ENCODE measurements at regions not wholly inside any gene's neighbourhood (a gene's known extent, or its start where the extent isn't known, plus 50 kb on each side); places are given as distances from the start of the nearest gene placed in this dataset.

DNA sequence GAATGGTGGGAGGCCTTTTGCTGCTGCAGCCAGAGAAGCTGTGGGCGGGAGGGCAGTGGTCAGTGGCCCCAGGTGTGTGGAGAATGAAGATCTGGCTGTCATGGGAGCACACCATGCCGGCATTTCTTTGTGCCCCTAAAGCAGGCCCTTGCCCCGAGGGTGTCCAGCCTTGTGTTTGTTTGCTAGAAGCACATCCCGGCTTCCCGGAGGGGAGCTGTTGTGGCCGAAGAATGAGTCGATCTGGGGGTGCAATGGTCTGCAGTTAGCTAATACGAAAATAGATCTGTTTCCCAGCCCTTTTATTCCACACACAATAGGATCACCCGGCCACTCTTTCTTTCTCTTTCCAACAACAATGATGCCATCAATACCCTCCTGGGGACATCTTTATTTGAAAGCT, 228.8 kb downstream of the CBLN1 start:
- no peaks in the 10 kb centered on the region for H3K36me3 ChIP-seq (ENCODE audit: insufficient read depth, low read length)
- DNase-seq (ENCODE audit: low read depth, low spot score) = no peak
- no peak overlapping the region for H3K27ac ChIP-seq
- no peaks in the 10 kb centered on the region for H3K9me3 ChIP-seq (ENCODE audit: low read depth, low read length)
- H3K4me3 ChIP-seq = no peak overlapping the region
- TF ChIP-seq FOXP2 (optimal IDR thresholded peaks at IDR 0.05; ENCODE audit: control extremely low read depth, extremely low read length, insufficient read depth) (no peak), POLR2AphosphoS5 (IDR thresholded peaks at IDR 0.05; ENCODE audit: borderline replicate concordance, low read depth, low read length) (no peak)
- no peak overlapping the region for H3K9ac ChIP-seq (ENCODE audit: insufficient read length)

DNA sequence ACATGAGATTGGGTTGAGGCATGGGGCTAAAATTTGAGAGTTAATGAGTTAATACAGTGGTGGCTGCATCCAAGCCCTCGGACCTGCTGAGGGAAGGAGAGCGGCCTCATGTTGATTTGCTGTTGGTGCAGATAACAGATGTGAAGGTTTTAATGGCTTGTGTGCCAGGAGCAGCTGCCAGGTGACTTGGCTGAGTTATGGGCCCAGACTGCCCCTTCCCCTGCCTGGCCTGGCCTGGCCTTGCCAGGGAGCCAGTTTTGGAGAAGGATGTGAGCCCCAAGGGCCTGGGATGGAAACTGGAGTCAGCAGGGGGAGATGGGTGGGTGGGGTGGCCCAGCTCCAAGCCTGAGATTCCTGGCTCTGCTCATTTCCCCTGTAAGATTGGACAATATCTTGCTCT, 230.1 kb downstream of the CBLN1 start:
- no peak for DNase-seq (ENCODE audit: low read depth, low spot score)
- H3K36me3 ChIP-seq (ENCODE audit: insufficient read depth, low read length) = no peaks in the 10 kb centered on the region
- H3K27ac ChIP-seq = no peak overlapping the region
- H3K4me3 ChIP-seq = no peak overlapping the region
- H3K9ac ChIP-seq (ENCODE audit: insufficient read length) = no peak overlapping the region
- TF ChIP-seq EZH2 (IDR thresholded peaks at IDR 0.05) (no peak), POLR2AphosphoS5 (IDR thresholded peaks at IDR 0.05; ENCODE audit: borderline replicate concordance, low read depth, low read length) (no peak), FOXP2 (optimal IDR thresholded peaks at IDR 0.05; ENCODE audit: control extremely low read depth, extremely low read length, insufficient read depth) (no peak)
- no peaks in the 10 kb centered on the region for H3K9me3 ChIP-seq (ENCODE audit: low read depth, low read length)

DNA sequence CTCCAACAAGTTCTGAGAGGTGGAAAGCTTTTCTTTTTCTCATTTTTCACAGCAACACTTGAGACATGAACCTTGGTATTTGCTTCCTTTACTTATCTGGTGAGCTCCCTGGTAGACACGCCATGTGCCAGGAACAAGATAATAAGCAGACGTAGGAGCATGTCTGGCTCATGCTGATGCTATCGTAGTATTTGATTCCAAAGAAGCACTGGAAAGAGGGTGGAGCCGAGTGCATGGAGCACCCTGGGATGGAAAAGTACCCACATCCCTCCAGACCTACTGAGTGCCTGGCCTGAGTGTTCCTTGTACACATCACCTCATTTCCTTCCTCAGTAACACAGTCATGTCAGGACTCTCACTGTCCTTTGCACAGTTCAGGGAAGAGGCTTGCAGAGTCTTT, 231.0 kb downstream of the CBLN1 start:
- Histone ChIP-seq H3K36me3 (ENCODE audit: insufficient read depth, low read length) (no peaks in the 10 kb centered on the region), H3K27ac (no peak overlapping the region), H3K9me3 (ENCODE audit: low read depth, low read length) (no peaks in the 10 kb centered on the region), H3K9ac (ENCODE audit: insufficient read length) (no peak overlapping the region), H3K4me3 (no peak overlapping the region)
- no peak for TF ChIP-seq EZH2 (IDR thresholded peaks at IDR 0.05)
- no peak for TF ChIP-seq POLR2AphosphoS5 (IDR thresholded peaks at IDR 0.05; ENCODE audit: borderline replicate concordance, low read depth, low read length)
- no peak for TF ChIP-seq FOXP2 (optimal IDR thresholded peaks at IDR 0.05; ENCODE audit: control extremely low read depth, extremely low read length, insufficient read depth)
- DNase-seq (ENCODE audit: low read depth, low spot score) = no peak

DNA sequence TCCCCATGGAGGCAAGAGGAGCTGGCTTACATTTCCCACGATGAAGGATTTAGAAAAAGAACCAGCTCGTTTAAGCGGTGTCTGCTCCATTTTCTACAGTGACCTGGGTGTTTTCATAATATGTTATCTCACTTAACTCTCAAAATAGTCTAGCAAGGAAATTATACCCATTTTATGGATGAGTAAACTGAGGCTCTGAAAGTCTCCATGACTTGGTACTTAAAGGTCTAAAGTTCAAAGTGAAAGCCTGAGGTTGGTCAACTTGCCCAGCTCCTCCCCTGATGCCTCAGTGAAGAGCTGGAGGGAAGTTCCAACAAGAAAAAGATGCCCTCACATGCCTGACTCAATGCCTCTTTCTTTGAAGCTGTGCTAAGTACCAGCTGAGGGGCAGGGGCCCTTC, 232.0 kb downstream of the CBLN1 start:
- no peak for DNase-seq (ENCODE audit: low read depth, low spot score)
- H3K27ac ChIP-seq = no peak overlapping the region
- no peak overlapping the region for H3K4me3 ChIP-seq
- no peaks in the 10 kb centered on the region for H3K9me3 ChIP-seq (ENCODE audit: low read depth, low read length)
- no peaks in the 10 kb centered on the region for H3K36me3 ChIP-seq (ENCODE audit: insufficient read depth, low read length)
- H3K9ac ChIP-seq (ENCODE audit: insufficient read length) = no peak overlapping the region
- TF ChIP-seq POLR2AphosphoS5 (IDR thresholded peaks at IDR 0.05; ENCODE audit: borderline replicate concordance, low read depth, low read length) = no peak
- no peak for TF ChIP-seq EZH2 (IDR thresholded peaks at IDR 0.05)
- no peak for TF ChIP-seq FOXP2 (optimal IDR thresholded peaks at IDR 0.05; ENCODE audit: control extremely low read depth, extremely low read length, insufficient read depth)

DNA sequence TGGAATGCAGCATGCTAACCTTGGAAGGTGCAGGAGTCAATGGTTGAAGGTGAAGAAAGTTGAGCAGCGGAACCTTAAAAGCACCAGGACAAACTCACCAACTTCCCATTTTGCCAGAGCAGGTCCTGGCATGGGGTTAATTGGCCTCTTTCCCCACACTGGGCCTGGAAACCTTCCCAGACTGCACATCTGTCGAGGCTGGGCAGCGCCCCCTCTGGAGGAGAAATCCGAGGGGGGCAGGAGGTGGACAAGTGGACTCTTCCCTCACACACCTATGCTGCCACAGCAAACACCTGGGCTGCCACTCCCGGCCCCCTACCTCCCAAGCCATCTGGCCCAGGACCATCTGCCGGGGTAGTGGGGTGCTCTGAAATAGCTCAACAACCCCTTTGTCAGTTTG, 232.4 kb downstream of the CBLN1 start:
- Histone ChIP-seq H3K9ac (ENCODE audit: insufficient read length) (no peak overlapping the region), H3K27ac (no peak overlapping the region), H3K4me3 (no peak overlapping the region), H3K36me3 (ENCODE audit: insufficient read depth, low read length) (no peaks in the 10 kb centered on the region), H3K9me3 (ENCODE audit: low read depth, low read length) (no peaks in the 10 kb centered on the region)
- DNase-seq (ENCODE audit: low read depth, low spot score) = no peak
- no peak for TF ChIP-seq EZH2 (IDR thresholded peaks at IDR 0.05)
- no peak for TF ChIP-seq POLR2AphosphoS5 (IDR thresholded peaks at IDR 0.05; ENCODE audit: borderline replicate concordance, low read depth, low read length)
- TF ChIP-seq FOXP2 (optimal IDR thresholded peaks at IDR 0.05; ENCODE audit: control extremely low read depth, extremely low read length, insufficient read depth) = no peak

DNA sequence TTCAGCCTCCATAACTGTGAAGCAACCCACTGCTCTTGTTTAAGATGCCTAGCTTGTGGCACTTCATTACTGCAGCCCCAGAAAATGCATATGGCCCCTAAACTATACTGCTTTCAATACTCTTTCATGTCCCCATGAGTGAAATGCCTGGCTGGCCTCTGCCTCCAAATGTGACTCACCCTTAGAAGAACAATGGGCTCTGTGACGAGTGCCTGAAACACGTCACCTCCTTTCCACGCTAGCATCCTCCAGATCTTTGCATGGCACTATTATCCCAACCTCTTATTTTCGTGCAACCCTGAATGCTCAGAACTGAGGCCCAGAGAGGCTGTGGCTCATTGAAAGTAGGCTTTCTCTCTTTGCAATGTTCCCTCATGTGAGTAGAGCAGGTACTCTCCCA, 233.1 kb downstream of the CBLN1 start:
- DNase-seq (ENCODE audit: low read depth, low spot score) = no peak
- no peaks in the 10 kb centered on the region for H3K9me3 ChIP-seq (ENCODE audit: low read depth, low read length)
- TF ChIP-seq POLR2AphosphoS5 (IDR thresholded peaks at IDR 0.05; ENCODE audit: borderline replicate concordance, low read depth, low read length) (no peak), FOXP2 (optimal IDR thresholded peaks at IDR 0.05; ENCODE audit: control extremely low read depth, extremely low read length, insufficient read depth) (no peak), EZH2 (IDR thresholded peaks at IDR 0.05) (no peak)
- H3K36me3 ChIP-seq (ENCODE audit: insufficient read depth, low read length) = no peaks in the 10 kb centered on the region
- no peak overlapping the region for H3K4me3 ChIP-seq
- no peak overlapping the region for H3K27ac ChIP-seq
- H3K9ac ChIP-seq (ENCODE audit: insufficient read length) = no peak overlapping the region

DNA sequence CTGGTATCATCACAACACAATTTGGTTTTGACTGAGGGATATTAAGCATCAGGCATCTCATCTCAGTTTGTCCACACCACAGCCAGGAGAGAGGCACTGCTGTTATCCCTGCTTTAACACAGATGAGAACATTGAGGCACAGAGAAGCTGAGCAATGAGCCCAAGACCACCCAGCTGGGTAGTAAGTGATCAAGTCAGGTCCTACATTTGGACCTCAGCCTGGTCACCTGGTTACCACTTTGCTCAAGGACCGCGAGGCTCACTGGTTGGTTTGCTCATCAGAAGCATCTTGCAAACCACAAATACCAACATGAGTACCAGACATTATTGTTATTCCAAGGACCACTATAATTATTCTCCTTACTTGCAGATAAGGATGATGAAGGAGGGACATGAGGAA, 245.5 kb downstream of the CBLN1 start:
- H3K9ac ChIP-seq (ENCODE audit: insufficient read length) = no peak overlapping the region
- H3K4me3 ChIP-seq = no peak overlapping the region
- no peaks in the 10 kb centered on the region for H3K9me3 ChIP-seq (ENCODE audit: low read depth, low read length)
- DNase-seq (ENCODE audit: low read depth, low spot score) = no peak
- no peak overlapping the region for H3K27ac ChIP-seq
- H3K36me3 ChIP-seq (ENCODE audit: insufficient read depth, low read length) = no peaks in the 10 kb centered on the region
- TF ChIP-seq EZH2 (IDR thresholded peaks at IDR 0.05) (no peak), POLR2AphosphoS5 (IDR thresholded peaks at IDR 0.05; ENCODE audit: borderline replicate concordance, low read depth, low read length) (no peak), FOXP2 (optimal IDR thresholded peaks at IDR 0.05; ENCODE audit: control extremely low read depth, extremely low read length, insufficient read depth) (no peak)

DNA sequence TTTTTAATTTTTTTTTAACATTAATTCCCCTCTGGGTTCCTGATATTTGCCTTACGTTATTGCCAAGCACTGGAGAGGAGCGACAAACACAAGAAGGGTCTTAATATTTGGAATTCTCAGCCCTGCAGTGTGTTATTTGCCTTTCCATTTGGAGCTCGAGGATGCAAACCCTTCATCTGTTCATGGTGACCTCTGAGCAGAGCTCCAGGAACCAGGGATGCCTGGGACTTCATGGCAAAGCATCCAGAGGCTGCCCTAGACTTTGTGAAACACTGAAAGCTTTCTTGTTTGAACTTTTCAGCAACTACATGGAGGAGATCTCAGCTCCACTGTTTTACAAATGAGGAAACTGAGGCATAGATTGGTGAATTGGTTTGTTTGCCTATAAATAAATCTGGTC, 254.2 kb downstream of the CBLN1 start:
- Histone ChIP-seq H3K9me3 (ENCODE audit: low read depth, low read length) (no peaks in the 10 kb centered on the region), H3K36me3 (ENCODE audit: insufficient read depth, low read length) (no peaks in the 10 kb centered on the region), H3K9ac (ENCODE audit: insufficient read length) (no peak overlapping the region), H3K4me3 (no peak overlapping the region), H3K27ac (no peak overlapping the region)
- no peak for DNase-seq (ENCODE audit: low read depth, low spot score)
- TF ChIP-seq FOXP2 (optimal IDR thresholded peaks at IDR 0.05; ENCODE audit: control extremely low read depth, extremely low read length, insufficient read depth) (no peak), POLR2AphosphoS5 (IDR thresholded peaks at IDR 0.05; ENCODE audit: borderline replicate concordance, low read depth, low read length) (no peak), EZH2 (IDR thresholded peaks at IDR 0.05) (no peak)

DNA sequence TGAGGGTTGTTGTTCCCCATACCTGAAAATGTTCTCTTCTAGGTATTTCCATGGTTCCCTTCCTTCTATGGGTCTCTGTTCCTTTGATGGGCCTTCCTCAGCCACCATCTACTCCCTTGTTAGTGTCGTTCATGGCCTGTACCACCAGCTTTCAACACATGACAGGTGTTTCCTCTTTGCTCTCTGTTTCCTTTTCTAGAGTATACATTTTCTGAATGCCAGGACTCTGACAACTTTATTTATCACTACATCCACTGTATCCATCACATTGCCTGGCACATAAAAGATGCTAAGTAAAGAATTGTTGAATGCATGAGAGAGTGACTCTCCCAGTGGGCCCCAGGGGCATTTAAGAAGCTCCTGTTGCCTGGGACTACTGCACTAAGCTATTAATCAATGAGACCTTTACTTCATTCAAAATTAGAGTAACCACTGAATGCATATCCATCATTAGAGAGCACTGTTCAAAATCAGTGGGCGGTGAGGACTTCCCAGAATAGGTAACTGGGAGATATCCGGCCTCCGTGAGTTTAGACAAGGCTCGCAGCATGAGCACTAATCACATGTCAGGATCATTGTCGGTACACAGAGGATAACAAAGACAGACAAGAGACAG, 255.0 kb downstream of the CBLN1 start:
- TF ChIP-seq POLR2AphosphoS5 (IDR thresholded peaks at IDR 0.05; ENCODE audit: borderline replicate concordance, low read depth, low read length) (no peak), EZH2 (IDR thresholded peaks at IDR 0.05) (no peak), FOXP2 (optimal IDR thresholded peaks at IDR 0.05; ENCODE audit: control extremely low read depth, extremely low read length, insufficient read depth) (no peak)
- Histone ChIP-seq H3K9me3 (ENCODE audit: low read depth, low read length) (no peaks in the 10 kb centered on the region), H3K4me3 (no peak overlapping the region), H3K27ac (no peak overlapping the region), H3K9ac (ENCODE audit: insufficient read length) (no peak overlapping the region), H3K36me3 (ENCODE audit: insufficient read depth, low read length) (no peaks in the 10 kb centered on the region)
- no peak for DNase-seq (ENCODE audit: low read depth, low spot score)
